Lower lobe of right lung (tissue), 2 donors: ENCODE measurements at regions not wholly inside any gene's neighbourhood (a gene's known extent, or its start where the extent isn't known, plus 50 kb on each side); places are given as distances from the start of the nearest gene placed in this dataset.

Experiments used
- ATAC-seq, 2 donors: fragments of 200-7000 bp; cut with Tn5 transposase; one replicate each; pipeline ENCODE4 v1.9.1; 2020 to 2022; ENCODE audit warnings: mild to moderate bottlenecking in 2 of 2, moderate library complexity in 2 of 2
- DNase-seq: peaks from one replicate; pipeline ENCODE4 v3.0.0-alpha.2; 2020
- H3K27ac ChIP-seq: fragments of 200-600 bp; one replicate; pipeline ENCODE4 v1.8.0; 2022
- H3K27me3 ChIP-seq: fragments of 200-600 bp; one replicate; pipeline ENCODE4 v1.8.0; 2022; ENCODE audit warnings: low read depth
- H3K36me3 ChIP-seq: fragments of 200-600 bp; one replicate; pipeline ENCODE4 v1.8.0; 2022; ENCODE audit warnings: mild to moderate bottlenecking
- H3K4me1 ChIP-seq: fragments of 200-600 bp; one replicate; pipeline ENCODE4 v1.8.0; 2022
- H3K4me3 ChIP-seq: fragments of 200-600 bp; one replicate; pipeline ENCODE4 v1.8.0; 2022; ENCODE audit warnings: mild to moderate bottlenecking
- H3K9me3 ChIP-seq: fragments of 200-600 bp; one replicate; pipeline ENCODE4 v1.8.0; 2022
- CTCF ChIP-seq: fragments of 200-600 bp; IDR thresholded peaks from one replicate; pipeline ENCODE4 v1.8.0; 2022; ENCODE audit warnings: antibody characterized with exemption, mild to moderate bottlenecking
- intact Hi-C: fragments of 100-400 bp; cut with DNase I; formaldehyde crosslinking; loops from one replicate; pipeline ENCODE4 v1.11.0; 2022
- donor health status: DM: no; HTN: yes; CAD: no; lungs with severe emphysema.

DNA sequence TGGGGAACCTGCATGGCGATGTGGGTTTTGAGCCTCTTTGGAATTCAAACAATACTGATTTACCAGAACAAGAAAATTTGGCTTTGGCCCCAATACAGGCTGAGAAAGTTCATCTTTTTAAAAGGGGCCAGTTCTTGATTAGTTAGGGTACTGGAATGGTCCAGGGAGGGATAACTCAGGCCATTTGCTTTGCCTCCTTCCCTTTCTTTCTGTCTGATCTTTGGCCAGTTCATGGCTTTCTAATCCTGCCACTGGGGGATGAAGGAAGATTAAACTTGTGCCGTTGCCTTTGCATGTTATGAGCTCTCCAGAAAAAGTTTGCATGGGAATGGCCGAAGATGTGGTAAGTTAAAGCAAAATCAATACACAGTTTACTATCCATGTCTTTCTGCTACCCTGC lies 78.4 kb downstream of the ADAMTS15 start:
- Histone ChIP-seq H3K36me3 (no peaks in the 10 kb centered on the region), H3K27me3 (no peaks in the 10 kb centered on the region), H3K4me3 (no peak overlapping the region), H3K9me3 (no peaks in the 10 kb centered on the region), H3K4me1 (peaks cover 12% of the 10 kb centered on the region), H3K27ac (no peak overlapping the region)
- no peak for TF ChIP-seq CTCF
- ATAC-seq, result no peak
- DNase-seq, result no peak
- intact Hi-C loops, result no loop called here

- TF ChIP-seq CTCF, result no peak
- no peak overlapping the region for H3K27ac ChIP-seq
- no peak for DNase-seq
- H3K36me3 ChIP-seq, result no peaks in the 10 kb centered on the region
- intact Hi-C loops, result no loop called here
- peak; percentile 17 to 40 for ATAC-seq
- H3K9me3 ChIP-seq, result no peaks in the 10 kb centered on the region
- H3K4me3 ChIP-seq, result no peak overlapping the region
- H3K4me1 ChIP-seq, result peaks cover 7% of the 10 kb centered on the region
- H3K27me3 ChIP-seq, result no peaks in the 10 kb centered on the region
These were observed 79.3 kb downstream of the ADAMTS15 start for GRCh38 chr11:130527636-130528297.

GRCh38 chr11:130528298-130529261 lies 80.1 kb downstream of the ADAMTS15 start:
- H3K27me3 ChIP-seq, result peaks cover 3% of the 10 kb centered on the region
- H3K36me3 ChIP-seq, result no peaks in the 10 kb centered on the region
- peak in 1 of 2 donors; percentile 35 for ATAC-seq
- no peak overlapping the region for H3K4me3 ChIP-seq
- intact Hi-C loops, result no loop called here
- TF ChIP-seq CTCF, result no peak
- H3K4me1 ChIP-seq, result no peaks in the 10 kb centered on the region
- no peaks in the 10 kb centered on the region for H3K9me3 ChIP-seq
- no peak overlapping the region for H3K27ac ChIP-seq
- no peak for DNase-seq

DNA sequence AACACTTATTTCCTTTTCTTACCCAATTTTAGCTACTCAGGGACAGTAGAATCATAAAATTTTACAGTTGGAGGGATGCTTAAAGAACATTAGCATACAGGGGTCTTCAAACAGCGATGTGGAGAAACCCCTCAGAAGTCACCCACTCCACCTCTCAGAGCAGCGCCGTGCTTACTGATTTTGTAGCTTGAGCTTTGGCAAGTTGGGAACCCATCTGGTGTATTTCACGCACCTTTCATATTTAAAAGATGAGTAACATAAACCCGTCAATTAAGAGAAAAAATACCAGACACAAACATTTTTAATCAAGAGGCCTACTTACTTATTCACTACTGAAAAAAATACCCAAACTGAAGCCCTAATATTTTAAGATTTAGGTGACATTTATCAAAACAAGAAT lies 80.9 kb downstream of the ADAMTS15 start:
- H3K4me1 ChIP-seq, result no peaks in the 10 kb centered on the region
- intact Hi-C loops, result no loop called here
- H3K27ac ChIP-seq, result no peak overlapping the region
- no peak for ATAC-seq
- H3K4me3 ChIP-seq, result no peak overlapping the region
- no peak for DNase-seq
- no peaks in the 10 kb centered on the region for H3K36me3 ChIP-seq
- no peaks in the 10 kb centered on the region for H3K9me3 ChIP-seq
- peaks cover 3% of the 10 kb centered on the region for H3K27me3 ChIP-seq
- no peak for TF ChIP-seq CTCF

DNA sequence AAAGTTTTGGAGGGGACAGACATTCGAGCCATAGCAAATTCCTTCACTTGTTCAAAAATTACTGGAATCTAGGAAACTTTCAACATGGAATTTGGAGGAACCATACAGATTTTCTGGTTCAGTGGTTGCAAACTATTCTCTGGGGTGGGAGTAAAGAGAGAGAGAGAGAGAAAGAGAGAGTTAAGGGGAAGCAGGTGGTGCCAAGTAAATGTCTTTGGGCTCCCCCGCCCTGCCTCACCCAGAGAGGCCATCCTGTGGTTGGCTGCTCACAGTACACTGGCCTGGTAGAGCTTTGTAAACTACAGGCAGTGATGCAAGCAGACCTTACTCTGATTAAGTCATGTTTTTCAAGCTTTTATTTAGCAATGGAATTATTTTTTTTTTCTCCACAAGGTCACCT lies 82.6 kb downstream of the ADAMTS15 start:
- Histone ChIP-seq H3K27me3 (peaks cover 3% of the 10 kb centered on the region), H3K36me3 (no peaks in the 10 kb centered on the region), H3K4me3 (no peak overlapping the region), H3K4me1 (no peaks in the 10 kb centered on the region), H3K9me3 (no peaks in the 10 kb centered on the region), H3K27ac (no peak overlapping the region)
- TF ChIP-seq CTCF, result no peak
- ATAC-seq, result no peak
- intact Hi-C loops, result no loop called here
- no peak for DNase-seq
